Retina (tissue), 1 donor: ENCODE measurements at regions not wholly inside any gene's neighbourhood (a gene's known extent, or its start where the extent isn't known, plus 50 kb on each side); places are given as distances from the start of the nearest gene placed in this dataset.
"Not testable (repeated sequence)": the region's sequence is repeated elsewhere in the genome, so short reads cannot be mapped to it uniquely, and the experiment has no call there.

ENCODE experiments used
- DNase-seq: peaks from one replicate; pipeline ENCODE4 v3.0.0-alpha.2; 2016

GRCh38 chr12:38159591-38160317 is 156.8 kb upstream of the ALG10B start:
- no peak for DNase-seq

DNA sequence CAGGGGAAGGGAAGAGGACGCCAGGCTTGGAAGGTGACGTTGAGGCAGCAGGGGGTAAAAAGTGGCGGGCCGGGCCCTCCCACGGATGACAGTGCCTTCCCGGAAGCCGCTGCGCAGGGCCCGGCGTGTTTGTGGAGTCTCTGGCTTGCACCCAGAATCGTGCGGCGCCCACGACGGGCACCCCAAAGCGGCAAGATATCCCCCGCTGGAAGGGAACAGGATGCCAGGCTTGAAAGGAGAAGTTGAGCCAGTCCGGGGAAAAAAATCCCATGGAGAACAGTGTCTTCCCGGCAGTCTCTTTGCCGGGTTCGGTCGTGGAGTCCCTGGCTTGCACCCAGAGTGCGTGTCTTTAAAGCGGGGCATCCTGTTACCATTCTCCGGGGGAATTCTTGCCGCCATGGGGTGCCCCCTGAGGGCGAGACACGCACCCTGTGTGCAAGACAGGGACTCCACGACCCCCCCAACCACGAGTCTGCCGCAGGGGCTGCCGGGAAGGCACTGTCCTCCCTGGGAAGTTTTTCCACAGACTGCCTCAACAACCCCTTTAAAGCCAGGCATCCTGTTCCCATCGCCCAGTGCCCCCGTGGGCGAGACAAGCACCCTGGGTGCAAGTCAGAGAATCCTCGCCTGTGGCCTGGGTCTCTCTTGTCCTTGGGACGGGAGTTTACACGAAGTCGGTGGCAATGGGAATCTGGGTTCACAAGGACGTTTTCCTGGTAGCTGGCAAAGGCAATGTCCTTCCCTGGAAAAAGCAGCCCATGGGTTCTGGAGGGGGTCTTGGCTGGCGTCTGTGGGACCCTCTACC is 156.1 kb upstream of the ALG10B start:
- no peak for DNase-seq

- no peak for DNase-seq
Measured at GRCh38 chr12:38161123-38162000, 155.2 kb upstream of the ALG10B start.

GRCh38 chr12:38162013-38162412 is 154.6 kb upstream of the ALG10B start:
- no peak for DNase-seq

DNA sequence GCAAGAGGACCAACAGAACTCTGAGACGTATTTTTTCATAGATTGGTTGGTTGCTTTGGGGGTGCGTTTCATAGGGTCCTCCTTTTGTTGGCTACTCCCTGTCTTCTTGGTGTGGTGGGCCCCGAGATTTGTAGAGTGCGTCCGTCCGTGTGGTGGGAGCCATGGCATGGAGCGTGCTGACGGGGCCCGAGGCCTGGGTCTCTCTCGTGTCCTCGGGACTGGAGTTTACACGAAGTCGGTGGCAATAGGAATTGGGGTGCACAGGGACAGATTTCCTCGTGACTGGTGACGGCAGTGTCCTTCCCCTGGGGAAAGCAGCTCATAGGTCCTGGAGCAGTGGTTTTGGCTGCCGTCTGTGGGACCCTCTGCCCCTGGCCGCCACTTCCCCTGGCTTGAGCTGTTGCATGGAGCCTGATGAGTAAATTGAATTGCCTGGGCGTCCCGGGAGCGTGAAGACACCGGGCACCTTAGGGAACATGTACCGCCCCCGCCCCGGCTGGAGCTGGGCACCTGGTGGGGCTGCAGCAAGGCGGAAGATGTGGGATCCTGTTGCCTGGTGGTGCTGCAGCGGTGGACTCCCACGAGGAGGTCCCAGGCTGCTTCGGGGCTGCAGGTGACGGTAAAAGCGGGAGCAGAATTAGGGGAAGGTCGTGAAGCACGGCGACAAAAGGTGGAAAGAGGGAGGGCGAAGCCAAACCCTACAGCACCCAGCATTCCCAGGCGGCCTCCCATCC is 153.7 kb upstream of the ALG10B start:
- DNase-seq = no peak

- DNase-seq = no peak
Measured at GRCh38 chr12:38163442-38163801, 153.2 kb upstream of the ALG10B start.

DNA sequence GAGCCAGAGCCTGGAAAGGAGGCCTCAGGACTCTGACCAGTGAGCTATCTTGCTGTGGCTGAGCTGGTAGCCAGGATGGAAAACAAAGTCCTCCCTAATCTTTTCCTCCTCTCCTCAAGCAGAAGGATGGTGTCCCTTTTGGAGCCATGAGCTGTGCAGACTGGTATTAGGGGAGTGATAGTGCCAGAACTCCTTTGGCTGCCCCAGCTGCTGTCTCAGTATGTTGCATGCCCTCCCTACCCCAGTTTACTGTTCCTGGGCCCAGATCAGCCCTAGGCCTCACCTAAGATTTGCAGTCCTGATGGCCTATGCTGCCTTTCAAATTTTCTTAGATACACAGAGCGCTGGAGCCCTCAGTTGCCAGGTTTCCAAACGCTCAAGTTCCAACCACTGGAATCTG is 150.3 kb upstream of the ALG10B start:
- no peak for DNase-seq

GRCh38 chr12:38175538-38175937 is 141.0 kb upstream of the ALG10B start:
- DNase-seq = no peak

GRCh38 chr12:38183617-38184016 is 133.0 kb upstream of the ALG10B start:
- DNase-seq = not testable (repeated sequence)

GRCh38 chr12:38197286-38197685 is 119.3 kb upstream of the ALG10B start:
- not testable (repeated sequence) for DNase-seq

DNA sequence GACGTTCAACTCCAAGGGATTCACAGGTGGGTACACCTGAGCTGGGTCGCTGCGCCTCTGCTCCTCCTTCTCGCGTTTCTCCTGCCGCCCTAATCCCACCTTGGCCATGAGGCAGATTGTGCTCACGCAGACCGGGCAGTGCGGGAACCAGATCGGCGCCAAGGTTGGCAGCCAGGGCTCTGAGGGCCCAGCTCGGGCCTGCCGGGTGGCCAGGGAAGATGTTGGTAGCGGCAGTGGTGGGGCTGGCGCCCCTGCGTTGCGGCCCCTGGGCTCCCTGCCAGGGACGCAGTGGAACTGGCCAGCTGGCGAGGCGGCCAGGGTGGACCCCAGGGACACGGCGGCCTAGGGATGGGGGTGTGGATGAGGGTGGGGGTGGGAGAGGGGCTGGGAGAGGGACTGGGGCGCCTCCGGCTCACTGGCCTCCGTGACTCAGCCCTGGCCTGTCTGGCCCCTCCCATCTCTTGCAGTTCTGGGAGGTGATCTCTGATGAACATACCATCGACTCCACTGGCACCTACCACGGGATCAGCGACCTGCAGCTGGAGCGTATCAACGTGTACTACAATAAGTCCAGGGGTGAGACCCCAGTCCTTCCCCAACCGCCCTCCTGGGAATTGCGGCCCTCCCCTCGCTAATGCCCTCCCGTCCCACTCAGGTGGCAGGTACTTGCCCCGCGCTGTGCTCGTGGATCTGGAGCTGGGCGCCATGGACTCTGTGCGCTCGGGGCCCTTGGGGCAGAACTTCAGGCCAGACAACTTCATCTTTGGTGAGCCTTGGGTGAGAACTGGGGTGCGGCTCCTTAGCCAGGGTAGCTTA is 114.9 kb upstream of the ALG10B start:
- no peak for DNase-seq

- DNase-seq = no peak
Measured at GRCh38 chr12:38204831-38205230, 111.7 kb upstream of the ALG10B start.

GRCh38 chr12:38222011-38222410 is 94.6 kb upstream of the ALG10B start:
- DNase-seq = no peak

DNA sequence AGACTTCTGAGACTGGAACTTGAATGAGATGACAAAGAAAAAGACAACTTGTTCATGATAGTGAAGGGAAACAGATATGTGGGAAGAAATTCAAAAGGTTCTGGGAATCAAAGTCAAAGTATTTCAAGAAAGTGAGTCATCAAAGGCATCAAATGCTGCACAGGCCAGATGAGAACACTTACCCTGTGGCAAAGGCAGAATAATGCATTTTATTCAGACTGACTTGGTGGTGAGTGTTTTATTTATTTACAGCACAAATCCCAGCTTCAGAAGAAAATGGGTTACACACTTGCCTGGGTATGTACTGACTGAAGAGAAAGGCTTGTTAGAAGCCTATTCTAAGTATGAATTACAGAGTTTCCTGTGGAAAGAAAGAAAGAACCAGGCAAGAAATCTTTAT is 78.2 kb upstream of the ALG10B start:
- DNase-seq = not testable (repeated sequence)

GRCh38 chr12:38253778-38254177 is 62.8 kb upstream of the ALG10B start:
- DNase-seq = no peak

DNA sequence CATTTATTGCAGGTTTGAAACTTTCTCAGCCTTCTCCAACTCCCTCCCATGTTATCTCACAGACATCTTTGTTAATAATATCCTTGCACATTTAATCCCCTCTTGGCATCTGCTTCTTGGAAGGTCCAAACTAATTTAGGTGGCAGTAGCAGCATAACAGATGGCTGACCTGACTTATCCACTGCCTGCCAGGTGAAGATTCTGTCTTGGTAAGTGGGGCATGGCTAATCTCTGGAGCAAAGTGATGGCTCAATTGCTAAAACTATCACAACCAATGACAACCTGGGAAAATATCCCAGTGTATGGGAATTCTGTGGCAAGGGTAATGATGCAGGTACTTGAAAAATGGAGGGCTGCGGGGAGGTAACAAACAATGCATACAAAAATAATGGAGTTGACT is 58.2 kb upstream of the ALG10B start:
- DNase-seq = no peak
